ENCODE measurements at regions not wholly inside any gene's neighbourhood (a gene's known extent, or its start where the extent isn't known, plus 50 kb on each side); places are given as distances from the start of the nearest gene placed in this dataset.

DNA sequence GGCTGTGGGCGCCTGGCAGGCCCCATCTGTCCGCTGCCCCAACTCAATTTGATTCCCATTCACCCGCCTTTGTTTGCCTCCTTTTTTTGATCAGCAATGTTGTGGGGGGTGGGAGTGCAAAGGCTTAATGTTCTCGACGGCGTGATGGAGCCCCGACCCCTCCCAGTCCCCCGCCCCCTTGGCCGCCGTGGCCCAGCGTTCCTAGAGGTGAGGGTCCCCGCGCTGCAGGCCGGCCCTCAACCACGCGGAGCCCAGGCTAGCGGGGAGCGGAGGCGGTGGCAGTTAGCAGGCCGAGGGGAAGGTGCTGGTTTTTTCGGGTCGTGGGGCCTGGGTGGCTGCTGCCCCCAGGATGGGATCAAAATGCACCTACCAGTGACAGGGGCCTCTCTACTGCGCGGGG is 274.7 kb upstream of the SKOR2 start:
- ATAC-seq (no peak), DNase-seq (no peak)
- no peak for TF ChIP-seq CTCF (IDR thresholded peaks at IDR 0.05)
- Histone ChIP-seq H3K4me1 (ENCODE audit: low read depth) (no peaks in the 10 kb centered on the region), H3K4me3 (no peak overlapping the region), H3K9me3 (no peaks in the 10 kb centered on the region), H3K36me3 (ENCODE audit: low read depth) (no peaks in the 10 kb centered on the region)
- intact Hi-C loops (cut with DNase I, micrococcal nuclease) = no loop called here

DNA sequence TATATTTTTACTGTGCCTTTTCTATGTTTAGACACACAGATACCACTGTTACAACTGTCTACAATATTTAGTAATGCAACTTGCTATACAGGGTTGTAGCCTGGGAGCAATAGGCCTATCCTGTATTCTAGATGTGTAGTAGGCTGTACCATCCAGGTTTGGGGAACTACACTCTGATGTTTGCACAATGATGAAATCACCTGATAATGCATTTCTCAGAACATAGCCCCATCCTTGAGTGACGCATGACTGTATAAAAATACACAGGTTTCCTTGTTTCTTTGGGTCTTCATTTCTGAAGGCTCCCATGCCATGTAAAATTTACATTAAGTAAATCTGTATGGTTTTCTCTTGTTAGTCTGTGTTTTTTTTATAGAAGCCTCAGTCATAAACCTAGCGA is 270.9 kb upstream of the SKOR2 start:
- no peaks in the 10 kb centered on the region for H3K9me3 ChIP-seq
- DNase-seq = no peak
- no peak overlapping the region for H3K4me3 ChIP-seq
- intact Hi-C loops (cut with DNase I, micrococcal nuclease) = no loop called here
- TF ChIP-seq CTCF (IDR thresholded peaks at IDR 0.05) = no peak
- no peaks in the 10 kb centered on the region for H3K4me1 ChIP-seq (ENCODE audit: low read depth)
- H3K36me3 ChIP-seq (ENCODE audit: low read depth) = no peaks in the 10 kb centered on the region
- ATAC-seq = peak; percentile 56

GRCh38 chr18:47520263-47520662 is 268.8 kb upstream of the SKOR2 start:
- DNase-seq = no peak
- no peaks in the 10 kb centered on the region for H3K9me3 ChIP-seq
- H3K36me3 ChIP-seq (ENCODE audit: low read depth) = no peaks in the 10 kb centered on the region
- TF ChIP-seq CTCF (IDR thresholded peaks at IDR 0.05) = no peak
- no peak overlapping the region for H3K4me3 ChIP-seq
- no peaks in the 10 kb centered on the region for H3K4me1 ChIP-seq (ENCODE audit: low read depth)
- no peak for ATAC-seq
- intact Hi-C loops (cut with DNase I, micrococcal nuclease) = no loop called here

DNA sequence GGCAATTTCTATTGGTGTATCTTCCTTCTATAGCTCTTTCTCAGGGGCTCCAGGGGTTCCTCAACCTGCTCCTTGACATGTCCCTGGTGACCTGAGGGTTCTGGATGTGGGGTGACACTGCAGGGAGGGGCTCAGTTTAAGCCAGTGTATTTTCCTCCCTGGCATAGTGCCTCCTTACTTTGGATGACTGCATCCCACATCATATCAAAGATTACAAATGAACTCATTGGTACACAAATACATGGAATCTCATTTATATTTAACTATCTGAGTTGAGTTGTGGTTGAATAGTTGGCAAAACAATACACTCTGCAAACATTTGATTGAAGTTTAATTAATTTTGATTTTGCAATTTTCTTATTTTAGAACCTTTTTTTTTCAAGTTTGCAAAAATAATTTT is 268.2 kb upstream of the SKOR2 start:
- DNase-seq = no peak
- no peak for TF ChIP-seq CTCF (IDR thresholded peaks at IDR 0.05)
- ATAC-seq = no peak
- Histone ChIP-seq H3K36me3 (ENCODE audit: low read depth) (no peaks in the 10 kb centered on the region), H3K4me1 (ENCODE audit: low read depth) (no peaks in the 10 kb centered on the region), H3K9me3 (no peaks in the 10 kb centered on the region), H3K4me3 (no peak overlapping the region)
- intact Hi-C loops (cut with DNase I, micrococcal nuclease) = no loop called here

- intact Hi-C loops (cut with DNase I, micrococcal nuclease) = no loop called here
- ATAC-seq = no peak
- Histone ChIP-seq H3K9me3 (no peaks in the 10 kb centered on the region), H3K4me3 (no peak overlapping the region), H3K36me3 (ENCODE audit: low read depth) (no peaks in the 10 kb centered on the region), H3K4me1 (ENCODE audit: low read depth) (no peaks in the 10 kb centered on the region)
- no peak for DNase-seq
- no peak for TF ChIP-seq CTCF (IDR thresholded peaks at IDR 0.05)
Observed at GRCh38 chr18:47519277-47519676, 267.8 kb upstream of the SKOR2 start.

GRCh38 chr18:47513614-47514013 is 262.2 kb upstream of the SKOR2 start:
- ATAC-seq = no peak
- TF ChIP-seq CTCF (IDR thresholded peaks at IDR 0.05) = no peak
- Histone ChIP-seq H3K4me3 (no peak overlapping the region), H3K4me1 (ENCODE audit: low read depth) (no peaks in the 10 kb centered on the region), H3K9me3 (no peaks in the 10 kb centered on the region), H3K36me3 (ENCODE audit: low read depth) (no peaks in the 10 kb centered on the region)
- DNase-seq = no peak
- intact Hi-C loops (cut with DNase I, micrococcal nuclease) = no loop called here
